DND-41 (cell line): ENCODE measurements at regions not wholly inside any gene's neighbourhood (a gene's known extent, or its start where the extent isn't known, plus 50 kb on each side); places are given as distances from the start of the nearest gene placed in this dataset.
"Not testable (repeated sequence)": the region's sequence is repeated elsewhere in the genome, so short reads cannot be mapped to it uniquely, and the experiment has no call there.

Source experiments
- ATAC-seq: fragments of 200-7000 bp; cut with Tn5 transposase; 3 replicates; pipeline ENCODE4 v1.9.1; 2021; ENCODE audit warnings: low read depth; ENCODE audit not compliant: insufficient read depth
- DNase-seq: peaks from one replicate; pipeline ENCODE4 v3.0.0-alpha.2; 2020
- H2AFZ ChIP-seq: 2 replicates; pipeline ENCODE4 v1.6.0; 2012; ENCODE audit warnings: low read depth, low read length
- H3K27ac ChIP-seq: 2 replicates; pipeline ENCODE4 v1.5.1; 2012; ENCODE audit warnings: low read length, inconsistent platforms
- H3K27me3 ChIP-seq: fragments of 200-600 bp; sonication (generic); 2 replicates; pipeline ENCODE4 v1.6.0; 2012; ENCODE audit warnings: low read length, mild to moderate bottlenecking, inconsistent platforms; ENCODE audit not compliant: insufficient read depth, poor library complexity
- H3K36me3 ChIP-seq: 2 replicates; pipeline ENCODE4 v1.5.1; 2012; ENCODE audit warnings: low read length, inconsistent platforms; ENCODE audit not compliant: insufficient read depth
- H3K4me1 ChIP-seq: 2 replicates; pipeline ENCODE4 v1.5.1; 2012; ENCODE audit warnings: mild to moderate bottlenecking, low read length; ENCODE audit not compliant: insufficient read depth
- H3K4me2 ChIP-seq: 2 replicates; pipeline ENCODE4 v1.6.0; 2012; ENCODE audit warnings: mild to moderate bottlenecking, moderate library complexity, low read length, inconsistent platforms; ENCODE audit not compliant: insufficient read depth
- H3K4me3 ChIP-seq, 2 experiments: fragments of 200-600 bp in 1 of 2; shearing (Covaris generic) in 1 of 2; 2 replicates each; pipeline ENCODE4 v1.5.1; 2012 to 2016; ENCODE audit warnings: inconsistent platforms in 2 of 2, low read length in 2 of 2, mild to moderate bottlenecking in 2 of 2, low read depth in 1 of 2, moderate library complexity in 1 of 2
- H3K79me2 ChIP-seq: 2 replicates; pipeline ENCODE4 v1.6.0; 2012; ENCODE audit warnings: low read length, inconsistent platforms; ENCODE audit not compliant: insufficient read depth
- H3K9ac ChIP-seq: 2 replicates; pipeline ENCODE4 v1.6.0; 2012; ENCODE audit warnings: low read depth, mild to moderate bottlenecking, inconsistent platforms, low read length, moderate library complexity
- H3K9me3 ChIP-seq: 2 replicates; pipeline ENCODE4 v1.5.1; 2012; ENCODE audit warnings: low read length, moderate library complexity, mild to moderate bottlenecking, inconsistent platforms; ENCODE audit not compliant: insufficient read depth, severe bottlenecking
- H4K20me1 ChIP-seq: 2 replicates; pipeline ENCODE4 v1.6.0; 2012; ENCODE audit warnings: low read length; ENCODE audit not compliant: insufficient read depth
- CTCF ChIP-seq: IDR thresholded peaks from 2 replicates; pipeline ENCODE4 v1.5.1; 2012; ENCODE audit warnings: borderline replicate concordance, low read length, moderate library complexity, mild to moderate bottlenecking; ENCODE audit not compliant: poor library complexity, severe bottlenecking; ENCODE audit errors: extremely low read depth
- EZH2 ChIP-seq: IDR thresholded peaks from 3 replicates; pipeline ENCODE4 v1.6.1; 2012; ENCODE audit warnings: borderline replicate concordance, low read depth, mild to moderate bottlenecking, moderate library complexity, low read length, inconsistent platforms; ENCODE audit not compliant: severe bottlenecking

DNA sequence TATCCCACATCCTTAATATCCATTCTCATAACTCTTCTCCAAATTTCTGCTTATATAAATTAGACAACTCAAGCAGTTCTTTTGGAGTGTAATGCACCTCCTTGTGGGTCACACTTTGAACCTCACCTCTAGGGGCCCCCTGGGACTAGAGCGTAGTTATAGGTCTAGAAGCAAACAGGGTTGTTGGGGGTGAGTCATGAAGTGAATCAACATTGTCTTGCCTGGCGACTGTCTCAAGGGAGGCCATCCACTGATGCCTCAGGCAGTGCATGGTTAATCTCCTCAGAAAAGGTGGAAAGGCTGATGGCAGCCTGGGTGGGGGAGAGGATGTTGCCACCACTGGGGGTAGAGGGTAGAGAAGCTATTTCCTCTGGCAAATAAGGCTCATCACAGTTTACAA is 129.1 kb downstream of the TNFRSF21 start:
- Histone ChIP-seq H3K4me2 (no peak overlapping the region), H3K36me3 (no peaks in the 10 kb centered on the region), H3K79me2 (no peaks in the 10 kb centered on the region), H3K9ac (no peak overlapping the region), H3K4me1 (no peaks in the 10 kb centered on the region), H3K9me3 (no peaks in the 10 kb centered on the region), H3K4me3 (no peak overlapping the region), H4K20me1 (no peaks in the 10 kb centered on the region), H3K27me3 (no peaks in the 10 kb centered on the region), H2AFZ (no peak overlapping the region), H3K27ac (no peak overlapping the region)
- TF ChIP-seq CTCF = no peak
- TF ChIP-seq EZH2 = no peak
- ATAC-seq = no peak
- DNase-seq = no peak

DNA sequence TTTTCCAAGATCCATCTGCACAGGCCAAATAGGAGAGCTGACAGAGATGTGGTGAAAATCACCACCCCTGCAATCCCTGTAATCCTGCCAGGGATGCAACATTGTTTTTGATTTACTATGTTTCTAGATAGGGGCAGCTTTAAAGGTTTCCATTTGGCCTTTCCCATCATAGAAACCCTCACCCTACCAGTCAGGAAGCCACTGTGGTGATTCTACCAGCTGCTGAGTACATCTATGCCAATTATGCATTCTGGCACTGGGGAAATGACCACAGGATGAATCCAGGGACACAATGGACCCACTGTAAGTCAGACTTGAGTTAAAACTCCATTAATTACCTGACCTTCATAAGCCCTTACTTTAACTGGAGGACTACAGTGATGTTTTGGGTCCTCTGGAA is 130.4 kb downstream of the TNFRSF21 start:
- H3K27me3 ChIP-seq = no peaks in the 10 kb centered on the region
- H3K4me1 ChIP-seq = no peaks in the 10 kb centered on the region
- H3K9ac ChIP-seq = no peak overlapping the region
- H4K20me1 ChIP-seq = no peaks in the 10 kb centered on the region
- H3K36me3 ChIP-seq = no peaks in the 10 kb centered on the region
- TF ChIP-seq CTCF = no peak
- TF ChIP-seq EZH2 = no peak
- H3K9me3 ChIP-seq = no peaks in the 10 kb centered on the region
- H2AFZ ChIP-seq = no peak overlapping the region
- DNase-seq = no peak
- no peak for ATAC-seq
- no peaks in the 10 kb centered on the region for H3K79me2 ChIP-seq
- no peak overlapping the region for H3K27ac ChIP-seq
- H3K4me2 ChIP-seq = no peak overlapping the region
- no peak overlapping the region for H3K4me3 ChIP-seq

GRCh38 chr6:47175656-47176055 is 133.5 kb upstream of the ADGRF1 start:
- Histone ChIP-seq H3K4me3 (no peak overlapping the region), H4K20me1 (no peaks in the 10 kb centered on the region), H3K9me3 (no peaks in the 10 kb centered on the region), H2AFZ (no peak overlapping the region), H3K4me1 (no peaks in the 10 kb centered on the region), H3K36me3 (no peaks in the 10 kb centered on the region), H3K27ac (no peak overlapping the region), H3K79me2 (no peaks in the 10 kb centered on the region), H3K4me2 (no peak overlapping the region), H3K27me3 (no peaks in the 10 kb centered on the region), H3K9ac (no peak overlapping the region)
- DNase-seq = no peak
- no peak for TF ChIP-seq CTCF
- no peak for TF ChIP-seq EZH2
- ATAC-seq = no peak

- H3K4me2 ChIP-seq = no peak overlapping the region
- ATAC-seq = no peak
- TF ChIP-seq EZH2 = no peak
- no peak for TF ChIP-seq CTCF
Observed at GRCh38 chr6:47174502-47175023, 132.4 kb upstream of the ADGRF1 start.

DNA sequence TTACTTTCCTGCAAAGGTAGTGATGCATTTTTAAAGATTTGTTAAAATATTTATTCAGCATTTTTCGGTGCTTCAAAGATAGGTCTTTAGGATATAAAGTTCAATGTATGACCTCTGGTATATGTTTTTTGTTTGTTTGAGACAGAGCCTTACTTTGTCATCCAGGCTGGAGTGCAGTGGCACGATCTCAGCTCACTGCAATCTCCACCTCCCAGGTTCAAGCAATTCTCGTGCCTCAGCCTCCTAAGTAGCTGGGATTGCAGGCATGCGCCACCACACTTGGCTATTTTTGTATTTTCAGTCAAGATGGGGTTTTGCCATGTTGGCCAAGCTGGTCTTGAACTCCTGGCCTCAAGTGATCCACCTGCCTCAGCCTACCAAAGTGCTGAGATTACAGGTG is 131.9 kb upstream of the ADGRF1 start:
- not testable (repeated sequence) for ATAC-seq, H3K9me3 ChIP-seq, DNase-seq

More at GRCh38 chr6:47174502-47175023, 132.4 kb upstream of the ADGRF1 start:
- H3K36me3 ChIP-seq = no peaks in the 10 kb centered on the region
- no peaks in the 10 kb centered on the region for H3K9me3 ChIP-seq
- no peak overlapping the region for H3K4me3 ChIP-seq
- no peaks in the 10 kb centered on the region for H4K20me1 ChIP-seq
- no peak for DNase-seq
- no peaks in the 10 kb centered on the region for H3K27me3 ChIP-seq
- no peak overlapping the region for H3K27ac ChIP-seq
- H3K4me1 ChIP-seq = no peaks in the 10 kb centered on the region
- no peak overlapping the region for H3K9ac ChIP-seq
- no peaks in the 10 kb centered on the region for H3K79me2 ChIP-seq
- no peak overlapping the region for H2AFZ ChIP-seq

More for the DNA sequence above, 131.9 kb upstream of the ADGRF1 start:
- not testable (repeated sequence) for H2AFZ ChIP-seq, H3K4me3 ChIP-seq, H3K9ac ChIP-seq, H3K27ac ChIP-seq, H3K36me3 ChIP-seq, H3K79me2 ChIP-seq, H4K20me1 ChIP-seq, H3K4me1 ChIP-seq, H3K27me3 ChIP-seq, H3K4me2 ChIP-seq
